Kidney glomerular epithelial cell (primary cell): ENCODE measurements at regions not wholly inside any gene's neighbourhood (a gene's known extent, or its start where the extent isn't known, plus 50 kb on each side); places are given as distances from the start of the nearest gene placed in this dataset.
"Not testable (repeated sequence)": the region's sequence is repeated elsewhere in the genome, so short reads cannot be mapped to it uniquely, and the experiment has no call there.

Experiments
- DNase-seq: peaks from one replicate; lab custom pipeline; 2025; lab: John Stamatoyannopoulos, UW

GRCh38 chr6:167392631-167393316, 67.9 kb downstream of the TTLL2 start:
- DNase-seq = no peak

- DNase-seq = no peak
These were observed 68.8 kb downstream of the TTLL2 start for GRCh38 chr6:167393731-167394130.

- no peak for DNase-seq
These were observed 69.5 kb downstream of the TTLL2 start for GRCh38 chr6:167394339-167394738.

GRCh38 chr6:167394820-167395219, 69.9 kb downstream of the TTLL2 start:
- DNase-seq = no peak

- DNase-seq = no peak
These were observed 71.3 kb downstream of the TTLL2 start for GRCh38 chr6:167396068-167396658.

- no peak for DNase-seq
These were observed 72.0 kb downstream of the TTLL2 start for GRCh38 chr6:167396659-167397490.

- no peak for DNase-seq
These were observed 72.8 kb downstream of the TTLL2 start for GRCh38 chr6:167397712-167398111.

GRCh38 chr6:167398214-167399050, 73.5 kb downstream of the TTLL2 start:
- DNase-seq = no peak

GRCh38 chr6:167399051-167399387, 74.1 kb downstream of the TTLL2 start:
- no peak for DNase-seq

GRCh38 chr6:167399599-167399998, 74.7 kb downstream of the TTLL2 start:
- DNase-seq = no peak

- no peak for DNase-seq
These were observed 75.7 kb downstream of the TTLL2 start for GRCh38 chr6:167400482-167401138.

GRCh38 chr6:167401525-167402194, 76.8 kb downstream of the TTLL2 start:
- no peak for DNase-seq

- DNase-seq = no peak
These were observed 77.4 kb downstream of the TTLL2 start for GRCh38 chr6:167402195-167402686.

GRCh38 chr6:167403427-167403826, 78.5 kb downstream of the TTLL2 start:
- no peak for DNase-seq

GRCh38 chr6:167404385-167405049, 79.6 kb downstream of the TTLL2 start:
- no peak for DNase-seq

- DNase-seq = no peak
These were observed 81.1 kb downstream of the TTLL2 start for GRCh38 chr6:167405778-167406532.

- not testable (repeated sequence) for DNase-seq
These were observed 81.8 kb downstream of the TTLL2 start for GRCh38 chr6:167406533-167407238.

- no peak for DNase-seq
These were observed 82.6 kb downstream of the TTLL2 start for GRCh38 chr6:167407239-167408064.
